Retinal pigment epithelial cell (primary cell): ENCODE measurements at regions not wholly inside any gene's neighbourhood (a gene's known extent, or its start where the extent isn't known, plus 50 kb on each side); places are given as distances from the start of the nearest gene placed in this dataset.

Experiments
- DNase-seq: peaks from one replicate; pipeline ENCODE4 v3.0.0-alpha.2; 2010; ENCODE audit warnings: low read depth
- H3K4me3 ChIP-seq: 2 replicates; pipeline ENCODE4 v1.5.1; 2011; ENCODE audit warnings: mild to moderate bottlenecking, low read length, control low read depth, moderate library complexity
- TF ChIP-seq, protein P1 (sequence below): conservative IDR thresholded peaks from 2 replicates; pipeline ENCODE4 v1.5.1; 2011; ENCODE audit warnings: low read depth, low read length, control low read depth, inconsistent platforms

DNA sequence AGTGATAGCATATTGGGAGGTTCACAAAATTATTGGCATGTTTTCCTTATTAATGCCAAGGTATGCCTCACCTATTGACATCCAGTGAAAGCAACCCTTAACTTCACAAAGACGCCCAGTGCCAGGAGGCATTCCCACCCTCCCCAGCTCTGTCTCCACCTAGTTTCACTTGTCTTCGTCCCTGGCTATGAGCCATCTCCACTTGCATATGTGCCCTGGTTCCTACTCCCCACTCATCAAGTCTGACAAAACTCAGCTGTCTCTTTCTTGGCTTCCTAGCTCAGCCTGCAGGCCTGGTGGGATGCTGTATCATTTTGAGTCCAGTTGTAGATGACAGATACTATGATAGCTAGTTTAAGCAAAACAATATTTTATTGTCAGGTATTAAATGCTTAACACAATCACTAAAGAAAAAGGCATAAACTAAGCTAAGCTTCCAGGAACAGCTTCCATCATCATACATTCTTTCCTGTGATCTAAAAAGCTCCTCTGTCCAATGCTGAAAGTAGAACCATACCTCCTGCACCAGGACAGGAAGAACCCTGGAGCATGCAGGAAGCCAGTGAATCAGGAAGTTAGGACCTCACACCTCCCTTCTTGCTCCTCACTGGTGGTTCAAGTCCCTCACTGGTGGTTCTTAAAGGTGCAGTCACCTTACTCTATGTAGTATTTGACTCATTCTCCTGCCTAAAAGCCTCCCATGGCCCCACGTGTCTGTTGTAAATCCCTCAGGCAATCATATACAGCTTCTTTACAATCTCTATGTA is 410.3 kb upstream of the RASGEF1B start:
- H3K4me3 ChIP-seq, result no peak overlapping the region
- no peak for DNase-seq
- TF ChIP-seq, protein P1, sequence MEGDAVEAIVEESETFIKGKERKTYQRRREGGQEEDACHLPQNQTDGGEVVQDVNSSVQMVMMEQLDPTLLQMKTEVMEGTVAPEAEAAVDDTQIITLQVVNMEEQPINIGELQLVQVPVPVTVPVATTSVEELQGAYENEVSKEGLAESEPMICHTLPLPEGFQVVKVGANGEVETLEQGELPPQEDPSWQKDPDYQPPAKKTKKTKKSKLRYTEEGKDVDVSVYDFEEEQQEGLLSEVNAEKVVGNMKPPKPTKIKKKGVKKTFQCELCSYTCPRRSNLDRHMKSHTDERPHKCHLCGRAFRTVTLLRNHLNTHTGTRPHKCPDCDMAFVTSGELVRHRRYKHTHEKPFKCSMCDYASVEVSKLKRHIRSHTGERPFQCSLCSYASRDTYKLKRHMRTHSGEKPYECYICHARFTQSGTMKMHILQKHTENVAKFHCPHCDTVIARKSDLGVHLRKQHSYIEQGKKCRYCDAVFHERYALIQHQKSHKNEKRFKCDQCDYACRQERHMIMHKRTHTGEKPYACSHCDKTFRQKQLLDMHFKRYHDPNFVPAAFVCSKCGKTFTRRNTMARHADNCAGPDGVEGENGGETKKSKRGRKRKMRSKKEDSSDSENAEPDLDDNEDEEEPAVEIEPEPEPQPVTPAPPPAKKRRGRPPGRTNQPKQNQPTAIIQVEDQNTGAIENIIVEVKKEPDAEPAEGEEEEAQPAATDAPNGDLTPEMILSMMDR, result no peak

DNA sequence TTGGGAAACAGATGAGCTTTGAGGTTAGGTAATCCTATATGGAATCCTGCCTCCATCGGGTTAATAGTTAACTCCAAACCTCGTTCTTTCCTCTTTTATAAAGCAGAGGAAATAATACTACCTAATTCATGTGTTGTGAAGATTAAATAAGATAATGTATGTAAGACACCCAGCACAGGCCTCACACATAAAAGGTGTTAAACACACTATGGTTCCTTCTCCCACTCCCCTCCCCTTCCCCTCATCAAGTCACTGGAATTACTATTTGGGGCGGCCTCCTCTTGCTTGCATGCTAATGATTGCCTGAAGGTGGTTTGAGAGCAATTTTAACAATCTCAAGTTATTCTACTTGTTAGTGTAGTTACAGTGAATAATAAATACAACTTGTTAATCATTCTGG is 404.4 kb upstream of the RASGEF1B start:
- TF ChIP-seq, protein P1, result no peak
- DNase-seq, result no peak
- H3K4me3 ChIP-seq, result no peak overlapping the region

DNA sequence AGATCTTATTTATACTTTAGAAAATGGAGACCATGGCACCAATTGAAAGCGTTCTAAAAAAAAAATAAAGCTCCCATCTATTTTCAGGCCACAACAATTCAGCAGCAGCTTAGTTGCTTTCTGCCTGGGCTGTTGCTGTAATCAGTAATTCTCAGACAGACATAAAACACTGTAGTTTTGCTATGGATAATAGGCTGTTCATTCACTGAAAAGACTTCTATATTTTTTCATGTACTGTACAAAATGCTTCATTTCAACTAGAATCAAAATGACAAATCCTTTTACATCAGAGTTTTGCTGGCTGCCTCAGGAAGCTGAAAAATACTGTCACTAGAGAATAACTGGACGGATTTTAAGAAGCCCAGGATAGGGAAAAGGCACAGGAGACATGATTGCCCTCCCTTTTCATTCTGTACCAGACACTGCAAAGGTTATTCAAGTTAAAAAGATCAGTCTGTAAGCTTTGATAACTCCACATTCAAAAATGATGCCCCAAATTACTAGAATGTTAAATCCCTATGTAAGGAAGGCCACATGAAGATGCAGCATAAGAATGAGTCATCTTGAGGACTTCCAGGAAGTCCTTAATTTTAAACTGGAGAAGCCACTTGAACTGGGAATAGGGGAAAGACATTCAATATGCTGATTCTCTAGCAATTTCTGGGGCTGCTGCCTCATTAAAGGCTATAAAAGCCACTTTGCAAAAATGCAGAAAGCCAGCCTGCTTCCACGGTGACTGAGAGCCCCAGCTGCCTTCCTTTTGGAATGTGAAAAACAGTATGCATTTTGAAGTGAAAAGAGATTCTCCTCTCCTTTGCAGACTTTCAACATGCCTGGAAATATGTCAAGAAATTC is 403.2 kb upstream of the RASGEF1B start:
- TF ChIP-seq, protein P1, result no peak
- no peak overlapping the region for H3K4me3 ChIP-seq
- no peak for DNase-seq

DNA sequence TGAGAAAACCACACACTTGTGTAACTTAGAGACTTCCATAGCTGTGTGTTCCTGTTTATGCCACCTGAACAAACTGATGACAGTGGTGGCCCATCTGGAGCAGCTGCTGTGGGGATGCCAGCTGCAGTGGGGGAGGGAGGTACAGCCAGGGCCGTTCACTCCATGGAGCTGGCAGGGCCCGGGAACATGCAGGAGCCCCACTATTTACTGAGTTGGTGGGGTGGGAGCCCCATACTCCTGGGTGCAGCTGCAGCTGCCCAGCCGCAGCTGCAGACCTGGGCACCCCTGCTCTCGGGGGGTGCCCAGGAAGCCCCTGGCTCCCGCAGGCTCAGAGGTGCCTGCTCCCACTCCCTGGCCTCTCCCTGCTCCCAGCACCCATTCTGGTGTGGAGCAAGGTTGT is 398.6 kb upstream of the RASGEF1B start:
- DNase-seq, result no peak
- TF ChIP-seq, protein P1, result no peak
- H3K4me3 ChIP-seq, result no peak overlapping the region

DNA sequence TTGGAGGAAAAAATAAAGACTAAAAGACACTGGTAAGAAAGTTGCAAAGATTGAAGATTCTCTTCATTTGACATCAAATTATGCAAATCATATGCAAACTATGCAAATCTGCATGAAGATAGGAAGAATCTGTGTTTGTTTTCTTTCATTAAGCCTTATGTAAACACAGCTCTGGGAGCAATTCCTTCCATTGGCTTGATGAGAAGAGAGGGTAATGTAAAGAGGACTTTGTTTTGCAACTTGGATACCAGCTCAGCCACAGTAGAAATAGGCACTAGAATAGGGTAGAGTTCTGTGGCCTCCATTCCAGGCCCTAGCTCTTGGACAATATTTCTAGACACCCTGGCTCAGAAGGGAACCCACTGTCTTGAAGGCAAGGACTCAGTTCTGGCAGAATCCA is 388.4 kb upstream of the RASGEF1B start:
- DNase-seq, result no peak
- H3K4me3 ChIP-seq, result no peak overlapping the region
- TF ChIP-seq, protein P1, result no peak

DNA sequence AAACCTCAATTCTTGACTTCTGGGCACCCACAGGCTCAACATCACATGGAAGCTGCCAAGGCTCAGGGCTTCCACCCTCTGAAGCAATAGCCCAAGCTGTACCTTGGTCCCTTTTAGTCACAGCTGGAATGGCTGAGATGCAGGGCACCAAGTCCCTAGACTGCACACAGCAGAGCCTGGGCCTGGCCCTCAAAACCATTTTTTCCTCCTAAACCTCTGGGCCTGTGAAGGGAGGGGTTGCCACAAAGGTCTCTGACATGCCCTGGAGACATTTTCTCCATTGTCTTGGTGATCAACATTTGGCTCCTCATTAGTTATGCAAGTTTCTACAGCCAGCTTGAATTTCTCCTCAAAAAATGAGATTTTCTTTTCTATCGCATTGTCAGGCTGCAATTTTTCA is 382.7 kb upstream of the RASGEF1B start:
- TF ChIP-seq, protein P1, result no peak
- no peak overlapping the region for H3K4me3 ChIP-seq
- DNase-seq, result no peak
